MCF 10A (cell line): ENCODE measurements at regions not wholly inside any gene's neighbourhood (a gene's known extent, or its start where the extent isn't known, plus 50 kb on each side); places are given as distances from the start of the nearest gene placed in this dataset.

Experiments
- BruUV-seq: library from RNA; stranded (reverse); fragments of 400-500 nt; replicated peaks from 2 replicates; lab custom pipeline; 2021; lab: Mats Ljungman, UMichigan
- CTCF ChIA-PET: fragments of 300-600 bp; sonication (Branson Sonifier 250); formaldehyde crosslinking; extraction: SDS; loops from one replicate; lab custom pipeline; 2021; ENCODE audit warnings: antibody characterized with exemption, inconsistent platforms; lab: Yijun Ruan, JAX
- POLR2A ChIA-PET: fragments of 300-600, 350-650 bp; sonication (Branson Sonifier 250); formaldehyde crosslinking; extraction: SDS; loops from one replicate; lab custom pipeline; 2020; ENCODE audit warnings: antibody characterized with exemption, inconsistent platforms; lab: Yijun Ruan, JAX
- DNase-seq: peaks from one replicate; pipeline ENCODE4 v3.0.0-alpha.2; 2018; ENCODE audit not compliant: unreplicated experiment
- H3K27ac Mint-ChIP-seq: one replicate; pipeline ENCODE4 v1.8.0; 2022; ENCODE audit warnings: mild to moderate bottlenecking, low read depth, mixed read lengths; ENCODE audit not compliant: unreplicated experiment
- H3K27me3 Mint-ChIP-seq: one replicate; pipeline ENCODE4 v1.8.0; 2022; ENCODE audit warnings: mixed read lengths; ENCODE audit not compliant: insufficient read depth, unreplicated experiment
- H3K36me3 Mint-ChIP-seq: one replicate; pipeline ENCODE4 v1.8.0; 2022; ENCODE audit warnings: mild to moderate bottlenecking, moderate library complexity, mixed read lengths; ENCODE audit not compliant: insufficient read depth, unreplicated experiment
- H3K4me1 Mint-ChIP-seq: one replicate; pipeline ENCODE4 v1.8.0; 2022; ENCODE audit warnings: mixed read lengths; ENCODE audit not compliant: insufficient read depth, unreplicated experiment
- H3K4me3 Mint-ChIP-seq: one replicate; pipeline ENCODE4 v1.8.0; 2022; ENCODE audit warnings: mild to moderate bottlenecking, moderate library complexity, mixed read lengths; ENCODE audit not compliant: unreplicated experiment
- H3K9me3 Mint-ChIP-seq: one replicate; pipeline ENCODE4 v1.8.0; 2022; ENCODE audit warnings: mixed read lengths; ENCODE audit not compliant: unreplicated experiment
- intact Hi-C: fragments of 100-400 bp; cut with micrococcal nuclease; formaldehyde crosslinking; loops from 2 replicates; pipeline ENCODE4 v1.14.1; 2022
- TF ChIP-seq, protein P1 (sequence below): fragments of 200-600 bp; IDR thresholded peaks from one replicate; pipeline ENCODE4 v1.8.0; 2022; ENCODE audit warnings: antibody characterized with exemption, mild to moderate bottlenecking; ENCODE audit not compliant: unreplicated experiment

- Mint-ChIP-seq H3K27ac (no peak overlapping the region), H3K4me3 (no peak overlapping the region), H3K4me1 (no peaks in the 10 kb centered on the region), H3K9me3 (peaks cover 7% of the 10 kb centered on the region), H3K27me3 (no peaks in the 10 kb centered on the region), H3K36me3 (no peaks in the 10 kb centered on the region)
- no peak for DNase-seq
- ChIA-PET POLR2A (no interaction called here), CTCF (no interaction called here)
- intact Hi-C loops, result no loop called here
- no TSS peak for BruUV-seq
- TF ChIP-seq, protein P1, sequence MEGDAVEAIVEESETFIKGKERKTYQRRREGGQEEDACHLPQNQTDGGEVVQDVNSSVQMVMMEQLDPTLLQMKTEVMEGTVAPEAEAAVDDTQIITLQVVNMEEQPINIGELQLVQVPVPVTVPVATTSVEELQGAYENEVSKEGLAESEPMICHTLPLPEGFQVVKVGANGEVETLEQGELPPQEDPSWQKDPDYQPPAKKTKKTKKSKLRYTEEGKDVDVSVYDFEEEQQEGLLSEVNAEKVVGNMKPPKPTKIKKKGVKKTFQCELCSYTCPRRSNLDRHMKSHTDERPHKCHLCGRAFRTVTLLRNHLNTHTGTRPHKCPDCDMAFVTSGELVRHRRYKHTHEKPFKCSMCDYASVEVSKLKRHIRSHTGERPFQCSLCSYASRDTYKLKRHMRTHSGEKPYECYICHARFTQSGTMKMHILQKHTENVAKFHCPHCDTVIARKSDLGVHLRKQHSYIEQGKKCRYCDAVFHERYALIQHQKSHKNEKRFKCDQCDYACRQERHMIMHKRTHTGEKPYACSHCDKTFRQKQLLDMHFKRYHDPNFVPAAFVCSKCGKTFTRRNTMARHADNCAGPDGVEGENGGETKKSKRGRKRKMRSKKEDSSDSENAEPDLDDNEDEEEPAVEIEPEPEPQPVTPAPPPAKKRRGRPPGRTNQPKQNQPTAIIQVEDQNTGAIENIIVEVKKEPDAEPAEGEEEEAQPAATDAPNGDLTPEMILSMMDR, result no peak
Observed at GRCh38 chr4:37516057-37516775, 170.0 kb downstream of the RELL1 start.

DNA sequence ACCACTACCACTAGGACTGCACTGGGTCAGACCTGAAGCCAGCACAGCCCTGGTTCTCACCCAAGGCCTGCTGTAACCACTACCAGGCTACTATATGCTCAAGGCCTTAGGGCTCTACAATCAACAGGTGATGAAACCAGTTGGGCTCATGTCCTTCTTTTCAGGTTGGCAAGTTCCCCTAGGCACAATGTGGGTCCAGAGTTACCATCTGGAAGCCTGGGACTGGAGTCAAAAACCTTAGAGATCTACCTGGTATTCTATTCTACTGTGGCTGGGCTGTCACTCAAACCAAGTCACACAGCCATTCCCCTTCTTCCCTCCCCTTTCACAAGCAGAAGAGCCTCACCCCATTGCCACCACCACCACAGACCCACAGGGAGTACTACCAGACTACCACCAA lies 175.6 kb downstream of the RELL1 start:
- CTCF ChIA-PET, result interaction anchor here (0.8 kb wide), 1 partner anchor 54 kb away, joined by 3 read pairs; no protein-coding TSS in a partner anchor
- TF ChIP-seq, protein P1, result no peak
- no peak overlapping the region for H3K27ac Mint-ChIP-seq
- no peak for DNase-seq
- intact Hi-C loops, result no loop called here
- no peaks in the 10 kb centered on the region for H3K4me1 Mint-ChIP-seq
- H3K27me3 Mint-ChIP-seq, result peaks cover 16% of the 10 kb centered on the region
- no peak overlapping the region for H3K4me3 Mint-ChIP-seq
- POLR2A ChIA-PET, result interaction anchor here (0.6 kb wide), 1 partner anchor 653 kb away, joined by 3 read pairs; no protein-coding TSS in a partner anchor
- H3K9me3 Mint-ChIP-seq, result peaks cover 7% of the 10 kb centered on the region
- BruUV-seq, result no TSS peak
- H3K36me3 Mint-ChIP-seq, result no peaks in the 10 kb centered on the region

GRCh38 chr4:37503261-37503660 lies 182.9 kb downstream of the RELL1 start:
- BruUV-seq, result no TSS peak
- CTCF ChIA-PET, result interaction anchor here (0.7 kb wide), 1 partner anchor 53 kb away, joined by 4 read pairs; no protein-coding TSS in a partner anchor
- intact Hi-C loops, result no loop called here
- TF ChIP-seq, protein P1, result no peak
- Mint-ChIP-seq H3K4me3 (no peak overlapping the region), H3K27ac (no peak overlapping the region), H3K9me3 (no peaks in the 10 kb centered on the region), H3K36me3 (no peaks in the 10 kb centered on the region), H3K4me1 (no peaks in the 10 kb centered on the region), H3K27me3 (peaks cover 35% of the 10 kb centered on the region)
- POLR2A ChIA-PET, result no interaction called here
- DNase-seq, result no peak

- BruUV-seq, result no TSS peak
- intact Hi-C loops, result no loop called here
- DNase-seq, result no peak
- ChIA-PET POLR2A (no interaction called here), CTCF (no interaction called here)
- Mint-ChIP-seq H3K4me3 (no peak overlapping the region), H3K27ac (no peak overlapping the region), H3K36me3 (no peaks in the 10 kb centered on the region), H3K4me1 (no peaks in the 10 kb centered on the region), H3K9me3 (no peaks in the 10 kb centered on the region), H3K27me3 (peaks cover 33% of the 10 kb centered on the region)
- TF ChIP-seq, protein P1, result no peak
Observed at GRCh38 chr4:37502070-37502469, 184.1 kb downstream of the RELL1 start.
